ENCODE measurements at regions not wholly inside any gene's neighbourhood (a gene's known extent, or its start where the extent isn't known, plus 50 kb on each side); places are given as distances from the start of the nearest gene placed in this dataset.
A peak's percentile ranks its signal among the peaks of the same experiment; 100 is the strongest.

DNA sequence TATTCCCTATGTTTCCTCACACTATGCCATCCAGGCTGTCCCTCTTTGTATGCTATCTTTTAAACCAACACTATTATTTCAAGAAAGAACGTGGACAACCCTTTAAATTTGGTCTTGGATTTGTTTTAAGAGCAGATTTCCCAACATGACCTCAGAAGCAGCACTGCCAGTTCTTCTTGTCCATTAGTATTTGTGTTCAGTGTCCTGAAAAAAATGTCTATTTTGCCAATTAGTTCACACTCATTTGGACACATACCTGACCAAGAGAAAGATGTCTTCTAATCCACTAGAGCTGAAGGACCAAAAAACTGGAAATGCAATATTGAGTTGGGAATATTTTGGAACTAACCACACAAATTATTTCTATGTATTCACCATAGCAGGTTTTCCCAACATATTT, 223.2 kb upstream of the CNKSR2 start:
- Mint-ChIP-seq H3K36me3 (ENCODE audit: unreplicated experiment) (no peaks in the 10 kb centered on the region), H3K27ac (ENCODE audit: unreplicated experiment) (no peak overlapping the region), H3K9me3 (ENCODE audit: unreplicated experiment) (peaks cover under 1% of the 10 kb centered on the region), H3K27me3 (ENCODE audit: unreplicated experiment) (no peaks in the 10 kb centered on the region), H3K4me1 (ENCODE audit: unreplicated experiment) (peaks cover 11% of the 10 kb centered on the region), H3K4me3 (ENCODE audit: unreplicated experiment) (no peak overlapping the region)
- DNase-seq (ENCODE audit: extremely low spot score, unreplicated experiment): no peak
- TF ChIP-seq, protein P1, sequence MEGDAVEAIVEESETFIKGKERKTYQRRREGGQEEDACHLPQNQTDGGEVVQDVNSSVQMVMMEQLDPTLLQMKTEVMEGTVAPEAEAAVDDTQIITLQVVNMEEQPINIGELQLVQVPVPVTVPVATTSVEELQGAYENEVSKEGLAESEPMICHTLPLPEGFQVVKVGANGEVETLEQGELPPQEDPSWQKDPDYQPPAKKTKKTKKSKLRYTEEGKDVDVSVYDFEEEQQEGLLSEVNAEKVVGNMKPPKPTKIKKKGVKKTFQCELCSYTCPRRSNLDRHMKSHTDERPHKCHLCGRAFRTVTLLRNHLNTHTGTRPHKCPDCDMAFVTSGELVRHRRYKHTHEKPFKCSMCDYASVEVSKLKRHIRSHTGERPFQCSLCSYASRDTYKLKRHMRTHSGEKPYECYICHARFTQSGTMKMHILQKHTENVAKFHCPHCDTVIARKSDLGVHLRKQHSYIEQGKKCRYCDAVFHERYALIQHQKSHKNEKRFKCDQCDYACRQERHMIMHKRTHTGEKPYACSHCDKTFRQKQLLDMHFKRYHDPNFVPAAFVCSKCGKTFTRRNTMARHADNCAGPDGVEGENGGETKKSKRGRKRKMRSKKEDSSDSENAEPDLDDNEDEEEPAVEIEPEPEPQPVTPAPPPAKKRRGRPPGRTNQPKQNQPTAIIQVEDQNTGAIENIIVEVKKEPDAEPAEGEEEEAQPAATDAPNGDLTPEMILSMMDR (IDR thresholded peaks at IDR 0.05): no peak

DNA sequence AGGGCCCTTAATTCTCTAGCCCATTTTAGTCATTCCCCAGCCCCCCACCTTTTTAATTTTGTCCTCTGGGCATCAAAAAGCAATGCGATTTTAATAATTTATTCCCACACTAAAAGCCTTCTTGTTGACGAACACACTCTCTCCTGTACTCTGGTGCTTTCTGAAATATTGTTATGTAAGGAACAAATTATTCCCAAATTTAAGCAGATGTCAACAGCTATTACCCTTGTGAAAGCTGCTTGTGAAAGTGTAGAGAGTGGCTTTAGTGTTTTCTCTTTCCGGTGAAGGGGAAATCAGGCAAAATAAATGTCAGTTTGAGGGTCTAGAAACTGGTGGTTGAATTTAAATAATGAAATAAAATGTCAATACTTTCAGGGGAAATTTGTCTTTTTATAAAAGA, 221.2 kb upstream of the CNKSR2 start:
- peaks cover 11% of the 10 kb centered on the region for H3K4me1 Mint-ChIP-seq (ENCODE audit: unreplicated experiment)
- H3K4me3 Mint-ChIP-seq (ENCODE audit: unreplicated experiment): no peak overlapping the region
- no peaks in the 10 kb centered on the region for H3K27me3 Mint-ChIP-seq (ENCODE audit: unreplicated experiment)
- TF ChIP-seq, protein P1 (IDR thresholded peaks at IDR 0.05): no peak
- no peaks in the 10 kb centered on the region for H3K36me3 Mint-ChIP-seq (ENCODE audit: unreplicated experiment)
- H3K9me3 Mint-ChIP-seq (ENCODE audit: unreplicated experiment): peaks cover 2% of the 10 kb centered on the region
- H3K27ac Mint-ChIP-seq (ENCODE audit: unreplicated experiment): peak overlapping the region; percentile 61
- no peak for DNase-seq (ENCODE audit: extremely low spot score, unreplicated experiment)

DNA sequence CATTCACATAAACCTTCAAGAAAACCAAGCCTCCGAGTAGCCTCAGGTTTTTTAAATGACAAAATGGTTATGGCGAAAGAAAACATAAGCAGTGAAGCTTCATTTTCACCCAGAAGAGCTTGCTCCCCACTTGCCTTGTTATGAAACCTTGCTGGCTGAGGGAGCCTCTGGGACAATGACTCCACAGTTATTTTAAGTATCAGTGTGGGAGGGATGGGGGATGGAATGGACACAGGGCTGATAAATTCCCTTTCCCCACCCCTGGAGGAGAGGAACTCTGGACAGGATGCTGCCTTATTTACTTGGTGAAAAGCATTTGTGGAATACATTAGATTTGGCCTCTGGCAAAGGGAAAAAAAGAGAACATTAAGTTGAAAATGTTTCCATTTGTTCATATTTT, 220.7 kb upstream of the CNKSR2 start:
- Mint-ChIP-seq H3K4me3 (ENCODE audit: unreplicated experiment) (no peak overlapping the region), H3K4me1 (ENCODE audit: unreplicated experiment) (peaks cover 11% of the 10 kb centered on the region), H3K36me3 (ENCODE audit: unreplicated experiment) (no peaks in the 10 kb centered on the region), H3K27me3 (ENCODE audit: unreplicated experiment) (no peaks in the 10 kb centered on the region), H3K27ac (ENCODE audit: unreplicated experiment) (peak overlapping the region; percentile 61), H3K9me3 (ENCODE audit: unreplicated experiment) (peaks cover 6% of the 10 kb centered on the region)
- no peak for DNase-seq (ENCODE audit: extremely low spot score, unreplicated experiment)
- TF ChIP-seq, protein P1 (IDR thresholded peaks at IDR 0.05): no peak

DNA sequence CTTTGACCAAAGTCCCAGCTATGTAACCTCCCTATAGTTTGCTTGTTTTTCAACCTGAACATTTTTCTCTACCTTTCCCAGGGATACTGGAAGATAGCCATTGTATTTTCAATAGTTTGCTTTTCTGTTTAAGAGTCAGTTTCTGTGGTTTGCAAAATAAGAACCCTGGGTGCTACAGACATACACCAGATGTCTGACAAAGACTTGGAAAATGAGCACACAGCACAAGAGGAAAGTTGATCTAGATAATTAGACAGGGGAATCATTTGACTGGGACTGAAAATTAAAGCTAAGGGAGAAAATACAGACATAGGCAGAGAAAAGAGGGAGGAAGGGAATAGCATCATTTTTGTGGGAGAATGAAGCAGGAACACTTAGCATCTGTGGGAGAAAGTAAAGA, 218.3 kb upstream of the CNKSR2 start:
- Mint-ChIP-seq H3K27ac (ENCODE audit: unreplicated experiment) (no peak overlapping the region), H3K4me3 (ENCODE audit: unreplicated experiment) (no peak overlapping the region), H3K4me1 (ENCODE audit: unreplicated experiment) (peaks cover 11% of the 10 kb centered on the region), H3K9me3 (ENCODE audit: unreplicated experiment) (peaks cover 6% of the 10 kb centered on the region), H3K36me3 (ENCODE audit: unreplicated experiment) (no peaks in the 10 kb centered on the region), H3K27me3 (ENCODE audit: unreplicated experiment) (no peaks in the 10 kb centered on the region)
- TF ChIP-seq, protein P1 (IDR thresholded peaks at IDR 0.05): no peak
- DNase-seq (ENCODE audit: extremely low spot score, unreplicated experiment): no peak

DNA sequence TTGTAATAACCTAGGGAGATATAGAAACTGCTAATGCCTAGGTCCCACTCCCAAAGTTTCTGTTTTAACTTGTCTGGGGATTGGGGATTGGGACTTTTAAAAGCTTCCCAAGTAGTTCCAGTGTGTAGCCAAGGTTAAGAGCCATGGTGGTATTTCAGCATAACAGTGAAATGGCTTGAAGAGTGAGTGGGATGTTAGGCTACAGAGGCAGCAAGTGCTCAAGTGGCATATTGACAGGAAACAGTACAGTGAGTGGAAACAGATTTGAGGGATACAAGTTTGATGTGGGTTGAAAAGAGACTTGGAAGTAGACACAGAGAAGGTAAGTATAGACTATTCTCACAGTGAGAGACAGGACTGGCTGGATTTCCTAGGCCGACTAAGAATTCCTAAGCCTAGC, 217.6 kb upstream of the CNKSR2 start:
- H3K27me3 Mint-ChIP-seq (ENCODE audit: unreplicated experiment): no peaks in the 10 kb centered on the region
- no peak overlapping the region for H3K27ac Mint-ChIP-seq (ENCODE audit: unreplicated experiment)
- no peaks in the 10 kb centered on the region for H3K36me3 Mint-ChIP-seq (ENCODE audit: unreplicated experiment)
- no peak overlapping the region for H3K4me3 Mint-ChIP-seq (ENCODE audit: unreplicated experiment)
- H3K4me1 Mint-ChIP-seq (ENCODE audit: unreplicated experiment): peaks cover 11% of the 10 kb centered on the region
- TF ChIP-seq, protein P1 (IDR thresholded peaks at IDR 0.05): no peak
- no peak for DNase-seq (ENCODE audit: extremely low spot score, unreplicated experiment)
- peaks cover 6% of the 10 kb centered on the region for H3K9me3 Mint-ChIP-seq (ENCODE audit: unreplicated experiment)
